HL-60 (cell line): ENCODE measurements at regions not wholly inside any gene's neighbourhood (a gene's known extent, or its start where the extent isn't known, plus 50 kb on each side); places are given as distances from the start of the nearest gene placed in this dataset.
"Not testable (repeated sequence)": the region's sequence is repeated elsewhere in the genome, so short reads cannot be mapped to it uniquely, and the experiment has no call there.

Experiments
- DNase-seq, 2 experiments: peaks; one replicate each; pipeline ENCODE4 v3.0.0-alpha.2; 2010 to 2020; ENCODE audit warnings: low read depth in 1 of 2, low spot score in 1 of 2
- H3K27ac ChIP-seq: fragments of 250-450 bp; sonication (Bioruptor Pico); replicated peaks from 2 replicates; pipeline ENCODE4 v1.5.1; 2020; ENCODE audit warnings: mild to moderate bottlenecking, moderate library complexity
- H3K27me3 ChIP-seq: fragments of 250-450 bp; sonication (Bioruptor Pico); 2 replicates; pipeline ENCODE4 v1.5.1; 2021; ENCODE audit warnings: mild to moderate bottlenecking, moderate library complexity; ENCODE audit not compliant: insufficient read depth, poor library complexity, severe bottlenecking
- H3K4me3 ChIP-seq: replicated peaks from 2 replicates; pipeline ENCODE4 v1.5.1; 2011; ENCODE audit warnings: mild to moderate bottlenecking, control low read depth, low read length; ENCODE audit not compliant: insufficient read depth
- CTCF ChIP-seq: IDR thresholded peaks from one replicate; pipeline ENCODE4 v1.5.1; 2011; ENCODE audit warnings: low read length, control low read depth, inconsistent platforms; ENCODE audit not compliant: insufficient read depth
- GABPA ChIP-seq: IDR thresholded peaks from 2 replicates; pipeline ENCODE4 v1.6.1; 2012; ENCODE audit warnings: low read depth
- POLR2AphosphoS5 ChIP-seq: IDR thresholded peaks from 2 replicates; pipeline ENCODE4 v1.6.1; 2012; ENCODE audit warnings: low read depth
- REST ChIP-seq: IDR thresholded peaks from 2 replicates; pipeline ENCODE4 v1.6.1; 2012; ENCODE audit warnings: low read depth; ENCODE audit not compliant: insufficient replicate concordance
- SPI1 ChIP-seq: IDR thresholded peaks from 2 replicates; pipeline ENCODE4 v1.6.1; 2012; ENCODE audit warnings: low read depth, mild to moderate bottlenecking, borderline replicate concordance

- no peaks in the 10 kb centered on the region for H3K27me3 ChIP-seq
- no peak for DNase-seq
- H3K27ac ChIP-seq, result no peak overlapping the region
- no peak overlapping the region for H3K4me3 ChIP-seq
- TF ChIP-seq GABPA (no peak), REST (no peak), CTCF (no peak), POLR2AphosphoS5 (no peak), SPI1 (no peak)
Measured at GRCh38 chr16:26594666-26595065, 472.1 kb upstream of the C16orf82 start.

- TF ChIP-seq REST (no peak), SPI1 (no peak), POLR2AphosphoS5 (no peak), GABPA (no peak), CTCF (no peak)
- no peak overlapping the region for H3K4me3 ChIP-seq
- H3K27ac ChIP-seq, result no peak overlapping the region
- H3K27me3 ChIP-seq, result no peaks in the 10 kb centered on the region
- no peak for DNase-seq
Measured at GRCh38 chr16:26595199-26595598, 471.5 kb upstream of the C16orf82 start.

GRCh38 chr16:26596033-26596432 is 470.7 kb upstream of the C16orf82 start:
- not testable (repeated sequence) for H3K27ac ChIP-seq, H3K4me3 ChIP-seq, H3K27me3 ChIP-seq, DNase-seq

- TF ChIP-seq CTCF (no peak), REST (no peak), POLR2AphosphoS5 (no peak)
- Histone ChIP-seq H3K4me3 (no peak overlapping the region), H3K27ac (no peak overlapping the region), H3K27me3 (no peaks in the 10 kb centered on the region)
- DNase-seq, result no peak
Measured at GRCh38 chr16:26598061-26598460, 468.7 kb upstream of the C16orf82 start.
